ENCODE measurements at regions not wholly inside any gene's neighbourhood (a gene's known extent, or its start where the extent isn't known, plus 50 kb on each side); places are given as distances from the start of the nearest gene placed in this dataset.
A peak's percentile ranks its signal among the peaks of the same experiment; 100 is the strongest.

- no peak for DNase-seq (ENCODE audit: extremely low read depth, insufficient read length)
- no peak for TF ChIP-seq CTCF (IDR thresholded peaks at IDR 0.05; ENCODE audit: insufficient read depth, low read length, poor library complexity, severe bottlenecking)
- H3K27me3 ChIP-seq (replicated peaks; ENCODE audit: control insufficient read depth, insufficient read depth, low read length) = peaks cover 3% of the 10 kb centered on the region
- H3K36me3 ChIP-seq (ENCODE audit: control insufficient read depth, insufficient read depth, low read length) = no peaks in the 10 kb centered on the region
- H3K4me3 ChIP-seq (replicated peaks; ENCODE audit: low read depth, low read length) = peak overlapping the region; percentile 42
These were observed 67.1 kb upstream of the WNT7B start for GRCh38 chr22:46043816-46044620.

DNA sequence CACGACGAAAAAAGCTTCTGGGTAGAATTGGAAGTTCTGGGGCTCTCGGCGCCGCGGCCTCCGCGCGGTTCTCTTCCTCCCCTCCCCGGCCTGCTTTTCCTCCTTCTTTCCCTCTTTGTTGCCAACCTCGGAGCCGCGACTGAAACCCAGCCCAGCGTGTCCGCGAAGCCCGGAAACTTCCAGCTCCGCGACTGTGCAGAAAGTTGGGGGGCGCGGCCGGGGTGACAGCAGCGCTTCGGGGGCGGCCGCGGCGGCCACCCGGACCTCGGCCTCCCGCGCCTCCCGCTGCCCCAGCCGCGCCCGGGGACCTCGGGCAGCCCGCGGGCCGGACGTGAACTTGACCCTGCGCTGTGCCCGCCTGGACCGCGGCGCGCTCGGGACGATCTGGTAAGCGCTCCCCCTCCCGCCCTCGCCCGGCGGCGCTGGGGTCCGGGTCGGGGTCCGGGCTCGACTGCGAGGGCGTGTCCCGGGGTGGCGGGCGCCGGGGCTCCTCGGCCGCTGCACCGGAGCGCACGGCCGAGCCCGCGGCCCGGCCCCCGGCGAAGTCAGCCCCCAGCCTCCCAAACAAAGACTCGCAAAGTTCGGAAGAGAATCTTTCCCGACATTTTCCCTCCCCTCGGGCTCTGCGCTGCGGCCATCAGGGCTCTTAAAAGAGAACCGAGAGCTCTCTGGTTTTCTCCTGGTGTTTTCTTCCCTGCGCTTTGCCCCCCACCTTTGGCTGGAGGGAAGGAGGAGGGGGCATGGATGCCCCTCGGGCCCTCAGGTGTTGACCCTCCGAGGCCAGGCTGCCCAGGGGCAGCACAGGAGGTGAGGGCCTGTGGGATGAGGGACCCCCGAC, 67.9 kb upstream of the WNT7B start:
- DNase-seq (ENCODE audit: extremely low read depth, insufficient read length) = no peak
- H3K27me3 ChIP-seq (replicated peaks; ENCODE audit: control insufficient read depth, insufficient read depth, low read length) = peaks cover 3% of the 10 kb centered on the region
- H3K4me3 ChIP-seq (replicated peaks; ENCODE audit: low read depth, low read length) = peak overlapping the region; percentile 42
- no peak for TF ChIP-seq CTCF (IDR thresholded peaks at IDR 0.05; ENCODE audit: insufficient read depth, low read length, poor library complexity, severe bottlenecking)
- H3K36me3 ChIP-seq (ENCODE audit: control insufficient read depth, insufficient read depth, low read length) = no peaks in the 10 kb centered on the region

GRCh38 chr22:46045459-46046298, 68.7 kb upstream of the WNT7B start:
- no peak for TF ChIP-seq CTCF (IDR thresholded peaks at IDR 0.05; ENCODE audit: insufficient read depth, low read length, poor library complexity, severe bottlenecking)
- no peaks in the 10 kb centered on the region for H3K36me3 ChIP-seq (ENCODE audit: control insufficient read depth, insufficient read depth, low read length)
- DNase-seq (ENCODE audit: extremely low read depth, insufficient read length) = no peak
- no peak overlapping the region for H3K4me3 ChIP-seq (replicated peaks; ENCODE audit: low read depth, low read length)
- peaks cover 3% of the 10 kb centered on the region for H3K27me3 ChIP-seq (replicated peaks; ENCODE audit: control insufficient read depth, insufficient read depth, low read length)

DNA sequence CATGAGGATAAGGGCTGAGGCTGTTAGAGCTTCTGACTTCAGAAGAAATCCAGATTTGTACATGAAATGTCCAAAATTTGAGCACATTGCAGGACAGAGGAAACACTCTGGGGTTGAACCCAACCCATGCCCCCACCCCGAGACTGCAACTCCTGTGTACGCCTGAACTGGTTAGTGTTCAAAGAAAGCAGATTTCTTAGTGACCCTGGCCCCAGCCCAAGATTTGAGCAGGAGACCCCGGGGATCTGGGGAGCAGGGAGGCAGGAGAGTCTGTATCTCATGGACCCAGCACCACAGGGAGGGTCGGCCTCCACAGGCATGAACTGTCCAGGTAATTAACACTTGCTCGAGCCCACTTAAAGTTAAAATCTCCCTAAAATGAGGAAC, 69.3 kb upstream of the WNT7B start:
- no peak for DNase-seq (ENCODE audit: extremely low read depth, insufficient read length)
- H3K4me3 ChIP-seq (replicated peaks; ENCODE audit: low read depth, low read length) = no peak overlapping the region
- no peaks in the 10 kb centered on the region for H3K36me3 ChIP-seq (ENCODE audit: control insufficient read depth, insufficient read depth, low read length)
- no peak for TF ChIP-seq CTCF (IDR thresholded peaks at IDR 0.05; ENCODE audit: insufficient read depth, low read length, poor library complexity, severe bottlenecking)
- peaks cover 3% of the 10 kb centered on the region for H3K27me3 ChIP-seq (replicated peaks; ENCODE audit: control insufficient read depth, insufficient read depth, low read length)

DNA sequence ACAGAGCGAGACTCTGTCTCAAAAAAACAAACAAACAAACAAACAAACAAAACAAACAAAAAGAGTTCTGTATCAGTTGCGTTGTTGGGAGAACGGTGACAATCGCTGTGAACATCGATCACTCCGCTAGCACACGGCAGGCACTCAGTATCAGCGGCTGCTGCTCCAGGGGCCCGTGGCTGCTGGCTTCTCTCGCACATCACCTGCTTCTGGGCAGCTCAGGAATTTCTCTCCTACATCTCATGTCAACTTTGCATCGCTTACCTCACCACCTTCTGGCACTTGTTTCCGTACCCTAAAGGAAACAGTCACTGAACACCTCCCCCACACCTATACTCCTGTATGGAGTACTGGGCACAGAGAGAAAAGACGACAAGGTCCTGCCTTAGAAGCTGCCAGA, 70.3 kb upstream of the WNT7B start:
- TF ChIP-seq CTCF (IDR thresholded peaks at IDR 0.05; ENCODE audit: insufficient read depth, low read length, poor library complexity, severe bottlenecking) = no peak
- DNase-seq (ENCODE audit: extremely low read depth, insufficient read length) = no peak
- Histone ChIP-seq H3K27me3 (replicated peaks; ENCODE audit: control insufficient read depth, insufficient read depth, low read length) (peaks cover 3% of the 10 kb centered on the region), H3K36me3 (ENCODE audit: control insufficient read depth, insufficient read depth, low read length) (no peaks in the 10 kb centered on the region), H3K4me3 (replicated peaks; ENCODE audit: low read depth, low read length) (no peak overlapping the region)

Data from GM06990 (cell line).